ENCODE measurements at regions not wholly inside any gene's neighbourhood (a gene's known extent, or its start where the extent isn't known, plus 50 kb on each side); places are given as distances from the start of the nearest gene placed in this dataset.
"Not testable (repeated sequence)": the region's sequence is repeated elsewhere in the genome, so short reads cannot be mapped to it uniquely, and the experiment has no call there.

DNA sequence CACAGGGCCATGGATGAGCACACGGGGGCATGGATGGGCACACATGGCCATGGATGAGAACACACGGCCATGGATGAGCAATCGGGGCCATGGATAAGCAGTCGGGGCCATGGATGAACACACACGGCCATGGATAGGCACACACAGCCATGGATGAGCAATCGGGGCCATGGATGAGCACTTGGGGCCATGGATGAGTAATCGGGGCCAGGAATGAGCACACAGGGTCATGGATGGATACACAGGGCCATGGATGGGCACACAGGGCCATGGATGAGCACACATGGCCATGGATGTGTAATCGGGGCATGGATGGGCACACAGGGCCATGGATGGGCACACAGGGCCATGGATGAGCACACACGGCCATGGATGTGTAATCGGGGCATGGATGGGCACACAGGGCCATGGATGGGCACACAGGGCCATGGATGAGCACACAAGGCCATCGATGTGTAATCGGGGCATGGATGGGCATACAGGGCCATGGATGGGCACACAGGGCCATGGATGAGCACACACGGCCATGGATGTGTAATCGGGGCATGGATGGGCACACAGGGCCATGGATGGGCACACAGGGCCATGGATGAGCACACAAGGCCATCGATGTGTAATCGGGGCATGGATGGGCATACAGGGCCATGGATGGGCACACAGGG, 191.9 kb upstream of the HDAC4 start:
- DNase-seq, result not testable (repeated sequence)

DNA sequence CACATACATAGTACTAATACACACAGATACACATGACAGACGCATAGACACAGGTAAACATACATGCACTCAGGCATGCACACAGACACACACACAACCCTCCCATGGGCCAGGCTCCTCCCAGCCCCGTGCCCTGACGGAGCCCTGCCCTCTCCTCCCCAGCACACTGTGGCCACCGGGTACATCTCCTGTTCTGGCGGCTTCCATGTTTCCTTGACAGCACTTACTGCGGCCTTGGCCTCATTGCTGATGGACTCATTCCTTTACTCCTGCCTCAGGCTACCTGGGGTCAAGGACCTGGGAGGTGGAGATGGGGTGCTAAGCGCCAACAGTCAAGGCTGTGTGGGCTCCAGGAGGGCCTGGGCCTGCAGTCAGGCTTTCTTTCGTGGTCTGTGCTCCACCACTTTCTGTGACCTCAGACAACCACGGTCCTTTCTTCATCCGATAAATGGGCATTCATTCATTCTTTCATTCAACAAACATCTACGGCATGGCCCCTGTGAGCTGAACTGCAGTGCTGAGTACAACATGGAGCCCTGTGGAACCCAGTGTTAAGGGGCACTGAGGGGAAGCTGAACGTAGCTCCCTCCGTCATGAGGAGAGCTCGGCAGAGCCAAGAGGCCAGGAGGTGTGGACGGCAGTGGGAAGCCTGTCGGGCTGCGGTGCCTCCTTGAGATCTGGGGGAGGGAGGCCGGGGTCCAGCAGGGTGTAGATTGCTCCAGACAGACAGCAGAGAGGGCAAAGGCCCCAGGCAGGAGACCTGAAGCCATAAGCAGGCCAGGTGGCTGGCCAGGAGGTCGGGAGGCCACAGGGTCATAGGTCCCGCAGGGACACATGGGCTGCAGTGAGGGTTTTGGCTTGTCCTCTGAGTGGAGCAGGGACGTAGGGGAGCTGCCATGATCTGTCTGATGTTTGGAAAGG, 190.4 kb upstream of the HDAC4 start:
- DNase-seq, result no peak

DNA sequence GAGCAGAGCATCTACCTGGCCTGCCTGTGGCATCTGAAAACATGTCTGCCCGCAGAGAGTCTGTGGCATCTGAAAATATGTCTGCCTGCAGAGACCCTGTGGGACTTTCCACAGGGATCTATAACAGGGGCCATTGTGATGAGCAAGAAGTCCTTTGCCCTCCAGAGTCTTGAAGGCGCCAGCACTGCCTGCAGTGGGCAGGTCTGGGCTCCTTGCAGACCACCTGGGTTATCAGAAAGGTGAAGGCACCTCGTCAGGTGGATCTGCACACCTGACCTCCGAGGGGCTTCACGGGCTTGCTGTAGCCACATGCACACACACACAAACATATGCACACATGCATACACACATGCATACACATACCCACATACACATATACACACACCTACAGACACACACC, 189.5 kb upstream of the HDAC4 start:
- no peak for DNase-seq

DNA sequence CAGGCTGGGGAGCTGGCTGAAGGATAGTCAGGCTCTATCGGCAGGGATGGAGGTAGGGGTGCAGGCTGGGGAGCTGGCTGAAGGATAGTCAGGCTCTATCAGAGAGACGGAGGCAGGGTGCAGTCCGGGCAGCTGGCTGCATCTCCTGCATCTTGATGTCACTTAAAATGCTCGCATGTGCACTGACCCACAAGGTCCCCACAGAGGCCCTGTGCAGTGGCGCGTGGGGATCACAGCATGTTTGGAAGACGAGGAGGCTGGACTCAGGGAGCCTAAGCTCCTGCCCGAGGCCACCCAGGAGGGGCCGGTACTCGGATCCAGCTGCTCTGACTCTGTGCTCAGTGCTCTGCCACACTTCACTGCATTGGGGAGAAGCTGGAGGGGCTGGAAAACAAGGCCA, 189.0 kb upstream of the HDAC4 start:
- no peak for DNase-seq

DNA sequence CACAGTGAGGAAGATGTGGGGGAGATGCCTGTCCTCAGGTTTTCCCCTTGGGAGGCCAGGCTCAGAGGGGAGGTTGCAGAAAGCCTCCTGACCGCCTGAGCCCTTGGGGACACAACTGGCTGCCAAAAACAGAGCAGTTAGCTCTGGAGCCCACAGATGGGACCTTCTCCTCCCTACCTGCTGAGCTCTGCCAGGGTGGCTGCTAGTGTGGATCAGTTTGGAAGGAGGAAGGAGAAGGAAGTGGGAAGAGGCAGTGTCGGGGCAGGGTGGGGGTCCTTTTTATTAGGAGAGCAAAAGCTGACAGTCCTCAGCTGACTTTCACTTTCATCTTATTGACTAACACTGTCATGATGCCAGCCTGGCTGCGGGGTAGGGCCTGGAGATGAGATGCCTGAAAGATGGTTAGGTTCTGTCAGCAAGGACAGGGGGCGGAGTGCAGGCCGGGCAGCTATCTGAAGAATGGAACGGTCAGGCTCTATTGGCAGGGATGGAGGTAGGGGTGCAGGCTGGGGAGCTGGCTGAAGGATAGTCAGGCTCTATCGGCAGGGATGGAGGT, 188.5 kb upstream of the HDAC4 start:
- DNase-seq, result no peak

DNA sequence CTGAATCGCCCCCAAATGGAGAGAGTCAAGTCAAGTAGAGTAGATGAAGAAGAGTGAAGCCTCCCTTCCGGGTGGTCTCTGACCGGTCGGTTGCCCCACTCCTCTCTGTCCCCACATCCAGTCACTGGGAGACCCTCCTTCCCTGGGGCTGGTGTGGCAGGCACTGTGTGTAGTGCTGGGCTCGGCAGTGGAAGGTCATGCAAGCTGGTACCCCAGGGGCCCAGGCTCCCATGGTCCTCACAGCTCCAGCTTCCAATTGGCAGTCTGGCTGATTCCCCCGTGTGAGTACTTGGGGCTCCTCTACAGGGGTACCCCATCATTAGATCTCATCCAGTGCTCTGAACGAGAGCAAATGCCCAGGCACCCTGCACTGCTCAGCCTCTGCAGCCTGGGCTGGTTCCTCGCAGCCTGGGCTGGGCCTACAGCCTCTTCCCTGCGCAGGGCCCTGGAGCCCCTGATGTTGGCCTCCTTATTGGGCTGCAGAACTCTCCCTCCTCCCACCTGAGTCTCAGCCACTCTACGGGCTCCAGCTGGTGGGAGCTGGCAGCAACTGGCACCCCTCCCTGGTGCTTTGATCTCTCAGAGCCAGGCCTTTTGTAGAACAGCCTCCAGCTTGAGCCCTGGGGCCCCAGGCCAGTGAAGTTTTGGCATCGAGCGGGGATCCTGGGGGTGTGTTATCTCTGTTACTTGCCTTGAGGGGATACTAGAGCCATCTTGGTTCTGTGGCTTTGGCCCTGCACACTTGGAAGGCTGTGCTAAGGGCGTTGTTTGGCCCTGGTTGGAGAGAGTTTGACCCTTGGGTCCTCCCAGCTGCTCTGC, 187.8 kb upstream of the HDAC4 start:
- no peak for DNase-seq

DNA sequence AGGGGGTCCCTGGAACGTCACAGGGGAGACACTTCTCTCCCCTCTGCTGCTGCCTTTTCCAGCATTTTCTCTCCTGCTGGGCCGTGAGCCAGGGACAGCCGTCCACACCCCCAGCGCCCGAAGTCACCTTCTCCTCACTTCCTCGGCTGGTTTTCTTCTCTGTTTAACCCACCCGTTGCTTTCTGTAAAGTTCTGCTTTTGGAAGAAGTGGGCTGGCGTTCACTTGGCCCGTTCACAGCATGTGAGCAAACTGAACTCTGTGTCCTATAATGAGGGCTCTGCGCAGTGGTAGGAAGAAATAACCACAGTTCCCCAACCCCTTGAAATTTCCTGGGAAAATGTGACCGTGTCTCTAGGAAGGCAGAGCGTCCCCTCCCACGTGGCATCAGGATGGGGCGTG, 187.0 kb upstream of the HDAC4 start:
- DNase-seq, result no peak

DNA sequence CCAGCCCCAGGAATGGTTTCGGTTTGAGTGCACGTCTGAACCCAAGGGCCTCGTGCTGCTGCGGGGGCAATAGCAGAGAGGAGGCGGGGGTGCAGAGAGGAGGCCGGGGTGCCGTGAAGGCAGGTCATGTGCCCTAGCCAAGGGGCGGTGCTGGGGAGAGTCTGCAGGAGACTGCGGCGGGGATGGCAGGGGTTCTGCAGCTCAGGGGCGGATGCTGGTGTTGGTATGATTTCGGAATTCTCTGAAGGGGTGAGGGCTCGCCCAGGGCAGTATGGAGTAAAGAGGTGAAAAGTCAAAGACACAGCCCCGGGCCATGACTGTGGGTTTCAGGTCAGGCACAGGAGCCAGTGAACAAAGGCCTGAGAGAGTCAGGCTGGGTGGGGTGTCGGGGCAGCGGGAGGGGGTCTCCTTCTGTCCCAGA, 186.5 kb upstream of the HDAC4 start:
- no peak for DNase-seq

DNA sequence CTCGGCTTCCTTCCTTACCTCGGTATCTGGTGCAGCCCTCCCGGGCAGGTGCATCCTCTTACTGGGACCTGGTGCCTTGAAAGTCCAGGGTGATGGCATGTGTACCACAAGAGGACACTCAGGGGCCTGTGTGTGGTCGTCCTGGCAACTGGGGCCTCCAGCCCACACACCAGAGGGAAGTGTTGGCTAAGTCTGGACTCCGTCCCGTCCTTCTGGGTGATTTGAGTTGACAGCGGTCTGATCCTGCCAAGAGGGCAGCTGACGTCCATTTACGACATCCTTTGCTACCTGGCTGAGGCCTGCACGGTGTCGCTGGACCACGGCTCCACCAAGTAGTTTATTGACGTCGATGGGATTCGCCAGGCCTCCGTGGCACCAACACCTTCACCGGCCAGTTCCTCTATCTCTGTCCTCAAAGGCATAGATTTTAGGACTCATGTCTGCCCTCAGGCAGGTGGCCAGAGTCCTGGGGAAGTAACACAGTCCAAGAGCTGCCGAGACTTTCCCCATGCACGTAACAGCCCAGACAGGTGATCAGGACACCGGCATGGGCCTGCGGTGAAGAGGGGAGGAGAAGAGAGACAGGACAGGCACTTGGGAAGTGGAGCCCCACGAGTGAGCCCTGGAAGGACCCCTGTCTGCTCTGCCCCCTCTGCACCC, 186.0 kb upstream of the HDAC4 start:
- DNase-seq, result no peak

DNA sequence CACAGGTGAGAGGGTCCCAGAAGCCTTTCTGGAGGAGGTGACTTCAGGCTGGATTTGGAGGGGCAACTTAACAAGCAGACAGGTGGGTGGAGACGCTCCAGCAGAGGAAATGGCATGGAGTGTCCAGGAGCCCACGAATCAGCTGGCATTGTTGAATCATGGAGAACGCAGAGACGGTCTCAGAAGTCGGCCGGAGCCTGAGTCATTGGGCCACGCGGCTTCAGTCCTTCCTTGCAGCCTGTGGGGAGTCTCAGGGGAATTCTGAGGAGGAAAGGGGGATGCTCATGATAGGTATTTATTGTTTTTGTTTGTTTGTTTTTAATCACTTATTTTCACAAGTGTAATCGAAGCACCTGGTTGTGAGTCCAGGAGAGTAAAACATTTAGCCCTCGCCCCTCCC, 184.6 kb upstream of the HDAC4 start:
- DNase-seq, result no peak

DNA sequence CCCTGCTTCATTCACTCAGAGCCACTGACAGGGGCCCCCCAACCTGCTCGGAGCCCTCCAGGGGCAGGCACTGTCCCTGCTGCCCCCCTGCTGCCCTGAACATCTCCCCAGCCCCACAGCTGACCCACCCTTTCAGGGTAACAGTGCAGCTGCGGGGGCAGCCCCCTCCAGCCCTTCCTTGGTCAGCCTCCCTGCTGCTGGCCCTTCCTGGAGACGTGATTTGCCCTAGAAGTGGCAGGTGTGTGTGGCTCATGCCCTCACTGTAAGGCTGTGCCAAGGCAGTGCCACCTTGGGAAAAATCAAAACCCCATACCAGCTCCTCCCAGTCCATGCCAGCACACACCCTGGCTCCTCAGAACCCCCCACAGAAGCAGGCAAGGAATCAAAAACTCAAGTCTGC, 184.2 kb upstream of the HDAC4 start:
- DNase-seq, result no peak

DNA sequence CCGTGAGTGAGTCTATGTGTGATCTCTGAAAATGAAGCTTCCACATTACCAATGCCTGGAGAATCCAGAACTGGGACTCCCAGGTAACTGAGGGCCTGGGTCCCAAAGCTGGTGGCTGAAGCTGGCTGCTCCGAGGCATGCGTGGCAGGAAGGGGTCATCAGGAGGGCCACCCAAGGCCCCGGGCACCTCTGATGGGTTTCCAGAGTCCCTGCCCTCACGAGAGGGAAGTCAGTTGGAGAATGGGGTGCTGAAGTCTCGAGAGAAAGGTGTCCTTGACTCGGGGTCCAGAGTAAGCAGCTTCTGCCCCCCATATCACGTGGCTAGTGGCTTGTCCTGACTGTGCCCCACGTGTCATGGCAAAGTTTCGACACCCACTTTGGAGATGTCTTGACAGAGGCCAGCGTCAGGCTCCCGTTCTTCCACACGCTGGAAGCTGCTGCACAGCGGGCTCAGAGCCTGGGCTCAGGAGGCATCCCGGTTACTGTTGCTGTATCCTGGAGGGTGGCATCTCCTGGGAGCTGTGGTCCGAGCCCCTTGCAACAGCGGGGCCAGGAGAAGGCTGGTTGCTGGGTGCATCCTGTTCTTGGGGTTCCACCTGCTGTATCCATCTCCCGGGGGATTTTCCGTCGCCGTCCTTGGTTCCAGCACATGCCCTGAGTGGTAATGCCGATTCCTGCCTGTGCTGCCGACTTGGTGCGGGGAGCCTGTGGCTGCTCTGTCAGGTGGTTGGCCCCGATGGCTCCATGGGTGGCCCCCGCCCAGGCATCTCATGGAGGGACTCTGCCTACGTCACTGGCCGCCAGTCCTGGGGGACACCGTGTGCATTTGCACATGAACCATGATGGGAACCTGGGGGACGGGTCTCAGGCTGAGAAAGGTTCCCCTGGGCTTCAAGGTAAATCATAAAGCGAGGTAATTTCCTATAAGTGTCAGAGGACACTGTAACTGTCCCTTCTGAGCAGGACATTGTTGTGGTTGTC, 183.3 kb upstream of the HDAC4 start:
- no peak for DNase-seq

DNA sequence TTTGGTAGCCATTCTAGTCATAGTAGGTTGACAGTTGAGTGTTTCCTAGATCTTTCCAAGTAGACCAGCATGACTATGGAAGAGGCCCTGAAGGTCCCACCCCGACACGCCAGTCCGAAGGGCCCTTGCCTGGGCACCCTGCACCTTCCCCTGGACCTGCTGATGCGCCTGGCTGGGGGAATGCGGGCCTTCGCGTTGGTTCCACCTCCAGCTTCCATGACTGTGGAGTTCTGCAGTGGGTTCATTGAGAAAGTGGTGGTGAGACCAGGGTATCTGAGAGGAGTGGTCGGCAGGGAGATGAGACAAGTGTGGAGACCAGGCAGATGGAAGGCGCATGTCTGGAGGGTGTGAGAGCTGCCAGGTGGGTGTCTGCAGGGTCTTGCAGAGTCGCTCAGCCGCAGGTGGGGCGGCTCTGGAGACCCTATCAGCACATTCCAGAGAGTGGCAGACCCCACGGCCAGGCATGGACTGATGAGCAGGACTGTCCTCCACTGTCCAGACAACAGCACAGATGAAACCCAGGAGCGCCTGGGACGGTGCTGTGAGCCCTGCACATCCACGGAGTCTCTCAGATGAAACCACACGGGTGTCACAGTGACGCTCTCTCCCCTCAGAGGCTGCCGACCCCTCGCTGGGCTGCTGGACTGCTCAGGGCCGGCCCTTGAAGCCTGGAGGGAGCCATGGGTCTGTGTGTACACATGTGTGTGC, 182.5 kb upstream of the HDAC4 start:
- DNase-seq, result no peak

DNA sequence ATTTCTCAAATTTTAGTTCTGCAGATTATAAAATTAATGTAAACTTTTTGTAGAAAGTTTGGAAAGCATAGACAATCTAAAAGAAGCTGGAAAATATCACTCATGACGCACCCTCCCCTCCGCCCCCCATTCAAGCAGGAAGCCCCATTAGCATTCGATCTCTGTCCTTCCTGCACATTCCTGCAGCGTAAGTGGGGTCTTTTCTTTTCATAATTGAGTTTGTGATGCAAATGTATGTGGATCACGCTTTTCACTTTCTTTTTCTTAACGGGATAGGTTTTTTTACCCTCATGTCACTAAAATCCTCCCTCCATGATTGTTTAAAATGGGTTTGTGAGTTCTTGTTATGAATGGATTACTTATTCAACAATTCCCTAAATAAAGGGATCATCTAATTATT, 181.7 kb upstream of the HDAC4 start:
- no peak for DNase-seq

DNA sequence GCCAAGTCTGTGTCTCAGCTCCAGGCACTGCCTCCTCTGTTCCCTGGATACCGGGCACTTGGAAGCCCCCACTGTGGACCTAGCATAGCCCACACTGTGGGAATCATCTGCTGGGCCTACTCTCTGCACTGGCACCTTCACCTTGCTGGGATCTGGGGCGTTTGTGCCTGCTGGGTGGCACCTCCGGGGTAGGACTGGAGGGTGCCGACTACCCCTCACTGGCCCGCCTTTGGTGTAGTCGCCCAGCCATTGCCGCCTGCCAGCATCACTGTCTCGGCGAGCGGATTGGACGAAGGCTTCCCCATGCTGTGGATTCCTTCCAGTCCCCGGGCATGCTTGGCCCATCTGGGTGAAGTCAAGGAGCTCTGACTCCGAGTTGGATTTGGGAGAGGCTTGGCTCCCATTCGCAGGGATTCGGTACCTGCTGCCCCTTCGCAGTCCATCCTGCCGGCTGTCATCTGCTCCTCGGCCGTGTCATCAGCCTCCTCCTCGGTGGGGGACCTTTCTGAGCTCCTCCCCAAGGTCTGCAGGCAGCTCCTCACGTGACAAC, 180.6 kb upstream of the HDAC4 start:
- no peak for DNase-seq

DNA sequence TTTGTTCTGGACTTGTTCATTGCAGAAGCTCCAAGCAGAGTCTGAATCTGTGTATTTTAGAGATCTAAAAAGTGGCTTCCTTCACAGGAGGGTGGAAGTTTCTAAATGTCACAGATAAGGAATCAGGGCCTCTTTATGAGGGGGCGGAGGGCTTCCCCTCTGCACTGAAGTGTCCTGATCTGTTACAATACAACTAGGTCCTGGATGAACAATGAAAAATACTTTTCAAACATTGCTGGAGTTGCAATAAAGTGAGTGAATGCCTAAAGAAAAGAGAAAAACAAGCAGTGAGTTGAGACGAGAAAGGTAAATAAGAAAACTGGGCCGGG, 179.3 kb upstream of the HDAC4 start:
- no peak for DNase-seq

DNA sequence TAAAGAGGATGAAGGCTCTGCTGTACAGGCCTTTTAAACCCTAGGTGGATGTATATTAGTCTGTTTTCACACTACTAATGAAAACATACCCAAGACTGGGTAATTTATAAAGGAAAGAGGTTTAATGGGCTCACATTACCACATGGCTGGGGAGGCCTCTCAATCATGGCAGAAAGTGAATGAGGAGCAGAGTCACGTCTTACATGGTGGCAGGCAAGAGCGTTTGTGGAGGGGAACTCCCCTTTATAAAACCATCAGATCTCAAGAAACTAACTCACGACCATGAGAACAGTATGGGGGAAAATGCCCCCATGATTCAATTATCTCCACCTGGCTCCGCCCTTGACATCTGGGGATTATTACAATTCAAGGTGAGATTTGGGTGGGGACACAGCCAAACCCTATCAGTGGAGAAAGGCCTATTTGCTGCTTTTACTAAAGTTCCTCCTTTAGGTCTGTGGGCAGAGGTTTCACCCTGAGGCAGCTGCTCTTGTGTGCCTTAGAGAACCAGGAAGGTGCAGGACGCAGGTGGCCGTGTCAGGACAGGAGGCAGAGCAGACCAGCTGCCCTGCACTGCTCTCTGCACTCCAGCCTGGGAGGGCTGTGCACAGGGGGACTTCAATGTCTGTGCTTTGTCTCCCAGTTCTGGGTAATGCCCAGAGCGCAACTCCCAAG, 178.8 kb upstream of the HDAC4 start:
- DNase-seq, result no peak

DNA sequence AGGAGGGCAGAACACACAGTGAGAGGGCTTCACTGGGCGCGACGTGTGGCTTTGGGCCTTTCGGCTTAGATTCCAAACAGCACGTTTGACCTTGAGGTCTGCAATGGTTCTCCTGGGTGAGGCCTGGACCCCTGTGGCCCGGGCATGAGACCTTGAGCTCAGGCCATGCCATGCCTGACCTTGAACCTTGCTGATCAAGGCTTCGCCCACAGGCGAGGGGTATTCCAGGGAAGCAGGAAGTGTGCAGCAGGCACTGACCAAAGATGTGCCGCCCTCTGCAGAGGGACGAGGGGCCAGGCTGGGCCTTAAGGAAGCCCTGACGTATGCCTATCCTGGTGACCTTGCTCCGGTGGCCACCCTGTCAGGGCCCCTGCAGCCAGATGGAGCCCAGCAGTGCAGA, 178.3 kb upstream of the HDAC4 start:
- DNase-seq, result no peak

DNA sequence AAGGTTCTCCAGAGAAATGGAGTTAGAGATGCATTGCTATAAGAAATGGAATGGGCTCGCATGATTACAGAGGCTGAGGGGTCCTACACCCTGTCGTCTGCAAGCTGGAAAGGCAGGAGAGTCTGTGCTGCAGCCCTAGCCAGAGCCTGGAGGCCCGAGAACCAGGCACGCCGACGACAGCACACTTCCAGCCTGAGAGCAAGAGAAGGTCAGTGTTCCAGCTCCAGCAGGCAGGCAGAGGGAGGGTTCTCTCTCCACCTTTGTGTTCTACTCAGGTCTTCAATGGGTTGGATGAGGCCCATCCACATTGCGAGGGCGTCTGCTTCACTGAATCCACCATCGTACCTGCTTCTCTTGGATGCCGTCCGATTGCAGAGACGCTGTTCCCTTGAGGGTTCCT, 177.6 kb upstream of the HDAC4 start:
- no peak for DNase-seq

Data from muscle of back (tissue), 3 donors.